ENCODE measurements at regions not wholly inside any gene's neighbourhood (a gene's known extent, or its start where the extent isn't known, plus 50 kb on each side); places are given as distances from the start of the nearest gene placed in this dataset.
"Not testable (repeated sequence)": the region's sequence is repeated elsewhere in the genome, so short reads cannot be mapped to it uniquely, and the experiment has no call there.

- Mint-ChIP-seq H3K36me3 (ENCODE audit: low read depth) (no peaks in the 10 kb centered on the region), H3K27me3 (ENCODE audit: low read depth) (no peaks in the 10 kb centered on the region), H3K27ac (no peak overlapping the region), H3K4me3 (ENCODE audit: low read depth) (no peak overlapping the region), H3K9me3 (peaks cover 4% of the 10 kb centered on the region), H3K4me1 (ENCODE audit: low read depth) (no peaks in the 10 kb centered on the region)
- no peak for DNase-seq (ENCODE audit: low spot score)
- intact Hi-C loops (cut with micrococcal nuclease), result no loop called here
These were observed 237.1 kb upstream of the NMUR2 start for GRCh38 chr5:152641970-152642805.

GRCh38 chr5:152642880-152643279, 237.8 kb upstream of the NMUR2 start:
- Mint-ChIP-seq H3K27me3 (ENCODE audit: low read depth) (no peaks in the 10 kb centered on the region), H3K4me3 (ENCODE audit: low read depth) (no peak overlapping the region), H3K9me3 (peaks cover 4% of the 10 kb centered on the region), H3K36me3 (ENCODE audit: low read depth) (no peaks in the 10 kb centered on the region), H3K27ac (no peak overlapping the region), H3K4me1 (ENCODE audit: low read depth) (no peaks in the 10 kb centered on the region)
- DNase-seq (ENCODE audit: low spot score), result no peak
- intact Hi-C loops (cut with micrococcal nuclease), result no loop called here

- intact Hi-C loops (cut with micrococcal nuclease), result no loop called here
- Mint-ChIP-seq H3K27me3 (ENCODE audit: low read depth) (no peaks in the 10 kb centered on the region), H3K27ac (no peak overlapping the region), H3K36me3 (ENCODE audit: low read depth) (no peaks in the 10 kb centered on the region), H3K4me3 (ENCODE audit: low read depth) (no peak overlapping the region), H3K4me1 (ENCODE audit: low read depth) (no peaks in the 10 kb centered on the region), H3K9me3 (peaks cover 4% of the 10 kb centered on the region)
- DNase-seq (ENCODE audit: low spot score), result no peak
These were observed 239.1 kb upstream of the NMUR2 start for GRCh38 chr5:152644029-152644728.

- no peak for DNase-seq (ENCODE audit: low spot score)
- H3K4me3 Mint-ChIP-seq (ENCODE audit: low read depth), result no peak overlapping the region
- no peaks in the 10 kb centered on the region for H3K9me3 Mint-ChIP-seq
- H3K27me3 Mint-ChIP-seq (ENCODE audit: low read depth), result no peaks in the 10 kb centered on the region
- intact Hi-C loops (cut with micrococcal nuclease), result no loop called here
- no peak overlapping the region for H3K27ac Mint-ChIP-seq
- no peaks in the 10 kb centered on the region for H3K4me1 Mint-ChIP-seq (ENCODE audit: low read depth)
- H3K36me3 Mint-ChIP-seq (ENCODE audit: low read depth), result no peaks in the 10 kb centered on the region
These were observed 244.5 kb upstream of the NMUR2 start for GRCh38 chr5:152649609-152650008.

- H3K9me3 Mint-ChIP-seq, result no peaks in the 10 kb centered on the region
- no peak for DNase-seq (ENCODE audit: low spot score)
- no peaks in the 10 kb centered on the region for H3K27me3 Mint-ChIP-seq (ENCODE audit: low read depth)
- intact Hi-C loops (cut with micrococcal nuclease), result no loop called here
- no peaks in the 10 kb centered on the region for H3K4me1 Mint-ChIP-seq (ENCODE audit: low read depth)
- H3K27ac Mint-ChIP-seq, result no peak overlapping the region
- no peak overlapping the region for H3K4me3 Mint-ChIP-seq (ENCODE audit: low read depth)
- no peaks in the 10 kb centered on the region for H3K36me3 Mint-ChIP-seq (ENCODE audit: low read depth)
These were observed 245.3 kb upstream of the NMUR2 start for GRCh38 chr5:152650413-152650812.

- H3K27ac Mint-ChIP-seq; H3K4me3 Mint-ChIP-seq (ENCODE audit: low read depth); DNase-seq (ENCODE audit: low spot score); H3K27me3 Mint-ChIP-seq (ENCODE audit: low read depth); H3K4me1 Mint-ChIP-seq (ENCODE audit: low read depth); H3K36me3 Mint-ChIP-seq (ENCODE audit: low read depth); H3K9me3 Mint-ChIP-seq; intact Hi-C loops (cut with micrococcal nuclease): not testable (repeated sequence)
These were observed 254.4 kb upstream of the NMUR2 start for GRCh38 chr5:152659470-152659869.

- DNase-seq (ENCODE audit: low spot score), result no peak
- intact Hi-C loops (cut with micrococcal nuclease), result no loop called here
- H3K27me3 Mint-ChIP-seq (ENCODE audit: low read depth), result no peaks in the 10 kb centered on the region
- no peak overlapping the region for H3K27ac Mint-ChIP-seq
- H3K4me1 Mint-ChIP-seq (ENCODE audit: low read depth), result no peaks in the 10 kb centered on the region
- no peaks in the 10 kb centered on the region for H3K36me3 Mint-ChIP-seq (ENCODE audit: low read depth)
- H3K4me3 Mint-ChIP-seq (ENCODE audit: low read depth), result no peak overlapping the region
- H3K9me3 Mint-ChIP-seq, result no peaks in the 10 kb centered on the region
These were observed 268.5 kb upstream of the NMUR2 start for GRCh38 chr5:152673601-152674000.

GRCh38 chr5:152674403-152674802, 269.3 kb upstream of the NMUR2 start:
- H3K4me1 Mint-ChIP-seq (ENCODE audit: low read depth), result no peaks in the 10 kb centered on the region
- intact Hi-C loops (cut with micrococcal nuclease), result no loop called here
- no peaks in the 10 kb centered on the region for H3K27me3 Mint-ChIP-seq (ENCODE audit: low read depth)
- no peak overlapping the region for H3K4me3 Mint-ChIP-seq (ENCODE audit: low read depth)
- DNase-seq (ENCODE audit: low spot score), result no peak
- H3K9me3 Mint-ChIP-seq, result peaks cover 1% of the 10 kb centered on the region
- no peak overlapping the region for H3K27ac Mint-ChIP-seq
- no peaks in the 10 kb centered on the region for H3K36me3 Mint-ChIP-seq (ENCODE audit: low read depth)

- DNase-seq (ENCODE audit: low spot score), result no peak
- H3K9me3 Mint-ChIP-seq, result peaks cover 5% of the 10 kb centered on the region
- H3K27me3 Mint-ChIP-seq (ENCODE audit: low read depth), result no peaks in the 10 kb centered on the region
These were observed 271.1 kb upstream of the NMUR2 start for GRCh38 chr5:152676196-152676595.

GRCh38 chr5:152683205-152683604, 278.1 kb upstream of the NMUR2 start:
- Mint-ChIP-seq H3K9me3 (peaks cover 27% of the 10 kb centered on the region), H3K27me3 (ENCODE audit: low read depth) (no peaks in the 10 kb centered on the region), H3K4me3 (ENCODE audit: low read depth) (no peak overlapping the region), H3K27ac (no peak overlapping the region), H3K4me1 (ENCODE audit: low read depth) (no peaks in the 10 kb centered on the region), H3K36me3 (ENCODE audit: low read depth) (no peaks in the 10 kb centered on the region)
- intact Hi-C loops (cut with micrococcal nuclease), result no loop called here
- DNase-seq (ENCODE audit: low spot score), result no peak

More at GRCh38 chr5:152676196-152676595, 271.1 kb upstream of the NMUR2 start:
- Mint-ChIP-seq H3K4me3 (ENCODE audit: low read depth) (no peak overlapping the region), H3K27ac (no peak overlapping the region), H3K4me1 (ENCODE audit: low read depth) (no peaks in the 10 kb centered on the region), H3K36me3 (ENCODE audit: low read depth) (no peaks in the 10 kb centered on the region)
- intact Hi-C loops (cut with micrococcal nuclease), result no loop called here

- H3K27me3 Mint-ChIP-seq (ENCODE audit: low read depth), result no peaks in the 10 kb centered on the region
- no peak overlapping the region for H3K4me3 Mint-ChIP-seq (ENCODE audit: low read depth)
- H3K4me1 Mint-ChIP-seq (ENCODE audit: low read depth), result no peaks in the 10 kb centered on the region
- H3K27ac Mint-ChIP-seq, result no peak overlapping the region
- no peaks in the 10 kb centered on the region for H3K36me3 Mint-ChIP-seq (ENCODE audit: low read depth)
- intact Hi-C loops (cut with micrococcal nuclease), result no loop called here
- H3K9me3 Mint-ChIP-seq, result peaks cover 23% of the 10 kb centered on the region
- DNase-seq (ENCODE audit: low spot score), result no peak
These were observed 281.9 kb upstream of the NMUR2 start for GRCh38 chr5:152686931-152687330.

GRCh38 chr5:152688561-152689249, 283.6 kb upstream of the NMUR2 start:
- H3K4me3 Mint-ChIP-seq (ENCODE audit: low read depth), result no peak overlapping the region
- intact Hi-C loops (cut with micrococcal nuclease), result no loop called here
- peaks cover 23% of the 10 kb centered on the region for H3K9me3 Mint-ChIP-seq
- no peaks in the 10 kb centered on the region for H3K27me3 Mint-ChIP-seq (ENCODE audit: low read depth)
- no peaks in the 10 kb centered on the region for H3K4me1 Mint-ChIP-seq (ENCODE audit: low read depth)
- no peak for DNase-seq (ENCODE audit: low spot score)
- no peak overlapping the region for H3K27ac Mint-ChIP-seq
- no peaks in the 10 kb centered on the region for H3K36me3 Mint-ChIP-seq (ENCODE audit: low read depth)

GRCh38 chr5:152689250-152689711, 284.2 kb upstream of the NMUR2 start:
- H3K9me3 Mint-ChIP-seq, result peaks cover 23% of the 10 kb centered on the region
- no peaks in the 10 kb centered on the region for H3K27me3 Mint-ChIP-seq (ENCODE audit: low read depth)
- H3K27ac Mint-ChIP-seq, result no peak overlapping the region
- no peaks in the 10 kb centered on the region for H3K4me1 Mint-ChIP-seq (ENCODE audit: low read depth)
- H3K4me3 Mint-ChIP-seq (ENCODE audit: low read depth), result no peak overlapping the region
- DNase-seq (ENCODE audit: low spot score), result no peak
- intact Hi-C loops (cut with micrococcal nuclease), result no loop called here
- H3K36me3 Mint-ChIP-seq (ENCODE audit: low read depth), result no peaks in the 10 kb centered on the region

All from activated T-helper 2 cell treated with anti-CD3 and anti-CD28 coated beads, Interferon-gamma antibody, Interleukin-2, Interleukin-4, amounts not matched to agents 10 μg/mL and 5 μg/mL and 100 μg/mL, durations not matched to agents 14 hours and 24 hours and 36 hours (primary cell).